H1 (cell line): ENCODE measurements at regions not wholly inside any gene's neighbourhood (a gene's known extent, or its start where the extent isn't known, plus 50 kb on each side); places are given as distances from the start of the nearest gene placed in this dataset.

ENCODE experiments used
- BCL11A ChIP-seq, 2 experiments: IDR thresholded peaks; one replicate each; pipeline ENCODE4 v1.6.1; 2011; ENCODE audit warnings: low read depth in 2 of 2, low read length in 2 of 2, mild to moderate bottlenecking in 2 of 2
- CBX5 ChIP-seq: fragments of 300-800, 300-1000 bp; sonication (generic); IDR thresholded peaks from 2 replicates; pipeline ENCODE4 v1.7.1; 2016; ENCODE audit warnings: antibody characterized with exemption, low read length, low read depth
- CTCF ChIP-seq, 3 experiments: IDR thresholded peaks; 1 replicate in 2 of 3; 2 replicates in 1 of 3; pipeline versions ENCODE4 v1.5.1 to v1.6.1; 2011; ENCODE audit warnings: low read length in 3 of 3, mild to moderate bottlenecking in 3 of 3, inconsistent platforms in 2 of 3, low read depth in 1 of 3, moderate library complexity in 1 of 3; ENCODE audit not compliant: insufficient read depth in 1 of 3; ENCODE audit errors: control extremely low read depth in 1 of 3
- EP300 ChIP-seq, 2 experiments: IDR thresholded peaks; 1 replicate in 1 of 2; 2 replicates in 1 of 2; pipeline ENCODE4 v1.6.1; 2011 to 2012; ENCODE audit warnings: low read depth in 2 of 2, low read length in 2 of 2, mild to moderate bottlenecking in 2 of 2, borderline replicate concordance in 1 of 2, inconsistent platforms in 1 of 2, moderate library complexity in 1 of 2
- GABPA ChIP-seq: IDR thresholded peaks from 2 replicates; pipeline ENCODE4 v1.6.1; 2011; ENCODE audit warnings: mild to moderate bottlenecking, low read length, moderate library complexity, borderline replicate concordance; ENCODE audit not compliant: insufficient read depth
- JUN ChIP-seq: IDR thresholded peaks from 2 replicates; pipeline ENCODE4 v1.6.1; 2011; ENCODE audit warnings: low read depth, mild to moderate bottlenecking, improper control_type of control experiment, low read length
- NRF1 ChIP-seq: IDR thresholded peaks from 2 replicates; pipeline ENCODE4 v1.6.1; 2011; ENCODE audit warnings: mild to moderate bottlenecking, low read depth, low read length, improper control_type of control experiment
- POLR2A ChIP-seq, 2 experiments: IDR thresholded peaks; 1 replicate in 1 of 2; 2 replicates in 1 of 2; pipeline ENCODE4 v1.6.1; 2011; ENCODE audit warnings: low read depth in 2 of 2, low read length in 2 of 2, mild to moderate bottlenecking in 2 of 2; ENCODE audit errors: control extremely low read depth in 1 of 2
- POLR2AphosphoS5 ChIP-seq: IDR thresholded peaks from 2 replicates; pipeline ENCODE4 v1.6.1; 2011; ENCODE audit warnings: low read depth, low read length
- RBBP5 ChIP-seq: IDR thresholded peaks from 2 replicates; pipeline ENCODE4 v1.7.1; 2012; ENCODE audit warnings: low read depth, mild to moderate bottlenecking, inconsistent platforms, low read length, moderate library complexity, borderline replicate concordance
- TEAD4 ChIP-seq: IDR thresholded peaks from 2 replicates; pipeline ENCODE4 v1.6.1; 2012; ENCODE audit warnings: low read depth, low read length, inconsistent platforms, mixed read lengths
- USF2 ChIP-seq: IDR thresholded peaks from 2 replicates; pipeline ENCODE4 v1.6.1; 2011; ENCODE audit warnings: low read length, improper control_type of control experiment
- YY1 ChIP-seq: IDR thresholded peaks from 2 replicates; pipeline ENCODE4 v1.6.1; 2011; ENCODE audit warnings: low read depth, mild to moderate bottlenecking, low read length

DNA sequence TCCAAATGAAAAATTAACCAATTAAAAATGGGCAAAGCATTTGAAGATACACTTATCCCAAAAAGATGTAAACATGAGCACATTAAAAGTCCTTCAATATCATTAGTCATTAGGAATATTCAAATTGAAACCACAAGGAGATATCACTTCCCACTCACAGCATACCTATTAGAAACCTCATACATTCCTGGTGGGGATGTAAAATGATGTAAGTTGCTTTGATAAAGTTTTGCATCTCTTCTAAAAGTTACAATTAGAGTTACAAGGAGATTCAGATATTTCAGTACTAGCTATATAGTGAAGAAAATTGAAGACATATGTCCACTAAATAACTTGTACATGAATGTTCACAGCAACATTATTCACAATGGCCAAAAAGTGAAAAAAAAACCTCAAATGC lies 1109.3 kb upstream of the LCORL start:
- no peak for TF ChIP-seq POLR2A (IDR thresholded peaks at IDR 0.05; ENCODE audit: control extremely low read depth in 1 of 2, low read depth in 2 of 2, low read length in 2 of 2)
- TF ChIP-seq EP300 (IDR thresholded peaks at IDR 0.05; ENCODE audit: borderline replicate concordance in 1 of 2, low read depth in 2 of 2, low read length in 2 of 2) = no peak
- TF ChIP-seq BCL11A (IDR thresholded peaks at IDR 0.05; ENCODE audit: low read depth in 2 of 2, low read length in 2 of 2) = no peak
- TF ChIP-seq POLR2AphosphoS5 = no peak
- no peak for TF ChIP-seq JUN
- TF ChIP-seq CTCF (IDR thresholded peaks at IDR 0.05; ENCODE audit: control extremely low read depth in 1 of 3, insufficient read depth in 1 of 3, low read depth in 1 of 3, low read length in 3 of 3) = no peak
- no peak for TF ChIP-seq RBBP5
- TF ChIP-seq TEAD4 = no peak
- TF ChIP-seq CBX5 = no peak
- TF ChIP-seq USF2 = no peak
- no peak for TF ChIP-seq GABPA
- TF ChIP-seq YY1 = no peak
- TF ChIP-seq NRF1 = no peak
